HepG2 (cell line): ENCODE measurements at regions not wholly inside any gene's neighbourhood (a gene's known extent, or its start where the extent isn't known, plus 50 kb on each side); places are given as distances from the start of the nearest gene placed in this dataset.

Source experiments
- ATAC-seq: fragments of 200-7000 bp; cut with Tn5 transposase; 3 replicates; pipeline ENCODE4 v1.9.1; 2020; ENCODE audit warnings: mild to moderate bottlenecking, moderate library complexity
- BruUV-seq: library from RNA; stranded (reverse); fragments of 400-500 nt; replicated peaks from 2 replicates; lab custom pipeline; 2021; lab: Mats Ljungman, UMichigan
- CTCF ChIA-PET: fragments of 300-600 bp; formaldehyde crosslinking; extraction: SDS; loops from one replicate; lab custom pipeline; 2021; ENCODE audit warnings: low total read pairs, inconsistent platforms, low intra/inter-chr PET ratio; lab: Yijun Ruan, JAX
- POLR2A ChIA-PET: fragments of 350-600 bp; sonication (Branson Sonifier 250); formaldehyde crosslinking; loops from one replicate; lab custom pipeline; 2020; ENCODE audit warnings: antibody characterized with exemption, inconsistent platforms; lab: Yijun Ruan, JAX
- DNase-seq: peaks from one replicate; pipeline ENCODE4 v3.0.0-alpha.2; 2015; ENCODE audit warnings: low spot score
- FAIRE-seq: peaks from 3 replicates; lab custom pipeline; 2011; peaks lifted over from hg19 to GRCh38; lab: Jason Lieb, UNC
- H2AFZ ChIP-seq: one replicate; pipeline ENCODE4 v1.6.1; 2011; ENCODE audit warnings: low read length, inconsistent platforms
- H3K27ac ChIP-seq: fragments of 300-600 bp; 3 replicates; pipeline ENCODE4 v1.8.0; 2011; ENCODE audit warnings: mixed run types, mild to moderate bottlenecking, mixed read lengths, low read length, inconsistent platforms; ENCODE audit not compliant: insufficient read depth; ENCODE audit errors: extremely low read length
- H3K27me3 ChIP-seq, 2 experiments: fragments of 200-600 bp in 1 of 2; 2 replicates in 1 of 2; 3 replicates in 1 of 2; pipeline versions ENCODE4 v1.6.0 to v1.8.0; 2011; ENCODE audit warnings: low read length in 2 of 2, mild to moderate bottlenecking in 2 of 2, moderate library complexity in 2 of 2, inconsistent platforms in 1 of 2; ENCODE audit not compliant: insufficient read depth in 2 of 2, control insufficient read depth in 1 of 2
- H3K36me3 ChIP-seq, 2 experiments: fragments of 200-600 bp in 1 of 2; replicated peaks in 1 of 2; 2 replicates in 1 of 2; 3 replicates in 1 of 2; pipeline versions ENCODE4 v1.5.1 to v1.8.0; 2011; ENCODE audit warnings: low read length in 2 of 2, inconsistent platforms in 1 of 2; ENCODE audit not compliant: insufficient read depth in 2 of 2, control insufficient read depth in 1 of 2
- H3K4me1 ChIP-seq: 2 replicates; pipeline ENCODE4 v1.5.1; 2012; ENCODE audit warnings: low read length, inconsistent platforms; ENCODE audit not compliant: insufficient read depth
- H3K4me2 ChIP-seq: 2 replicates; pipeline ENCODE4 v1.6.0; 2011; ENCODE audit warnings: low read depth, low read length, inconsistent platforms
- H3K4me3 ChIP-seq, 3 experiments: fragments of 200-600 bp in 1 of 3; sonication (generic), shearing (Covaris generic) in 1 of 3; replicated peaks in 1 of 3; 2 replicates each; pipeline ENCODE4 v1.5.1; 2011 to 2016; ENCODE audit warnings: low read length in 3 of 3, inconsistent platforms in 2 of 3, low read depth in 2 of 3, mild to moderate bottlenecking in 2 of 3, control low read depth in 1 of 3, mixed read lengths in 1 of 3; ENCODE audit not compliant: insufficient read depth in 1 of 3
- H3K79me2 ChIP-seq: one replicate; pipeline ENCODE4 v1.6.1; 2011; ENCODE audit warnings: low read length, inconsistent platforms; ENCODE audit not compliant: insufficient read depth
- H3K9ac ChIP-seq: 2 replicates; pipeline ENCODE4 v1.6.0; 2011; ENCODE audit warnings: mild to moderate bottlenecking, low read depth, low read length, inconsistent platforms; ENCODE audit not compliant: insufficient read depth
- H3K9me3 ChIP-seq: 2 replicates; pipeline ENCODE4 v1.5.1; 2012; ENCODE audit warnings: mild to moderate bottlenecking, low read length
- H4K20me1 ChIP-seq: 2 replicates; pipeline ENCODE4 v1.6.0; 2011; ENCODE audit warnings: inconsistent platforms, mild to moderate bottlenecking, low read length, moderate library complexity; ENCODE audit not compliant: insufficient read depth
- BHLHE40 ChIP-seq: IDR thresholded peaks from 2 replicates; pipeline ENCODE4 v1.6.1; 2011; ENCODE audit warnings: low read length, improper control_type of control experiment
- BRCA1 ChIP-seq: sonication (generic); formaldehyde crosslinking; IDR thresholded peaks from 2 replicates; pipeline ENCODE4 v1.4.0; 2020; ENCODE audit warnings: missing genetic modification reagents
- DNMT1 ChIP-seq: sonication (generic); formaldehyde crosslinking; IDR thresholded peaks from 2 replicates; pipeline ENCODE4 v1.5.1; 2020; ENCODE audit warnings: mild to moderate bottlenecking, missing genetic modification reagents
- GZF1 ChIP-seq: sonication (generic); formaldehyde crosslinking; IDR thresholded peaks from 2 replicates; pipeline ENCODE4 v1.5.1; 2020; ENCODE audit warnings: mild to moderate bottlenecking, missing genetic modification reagents
- KAT8 ChIP-seq: IDR thresholded peaks from 2 replicates; pipeline ENCODE4 v1.6.1; 2016; ENCODE audit warnings: missing genetic modification reagents, missing compliant biosample characterization
- NR2F2 ChIP-seq: IDR thresholded peaks from 2 replicates; pipeline ENCODE4 v1.6.1; 2012; ENCODE audit warnings: low read depth, inconsistent platforms, borderline replicate concordance
- RARA ChIP-seq: IDR thresholded peaks from 2 replicates; pipeline ENCODE4 v1.6.1; 2016; ENCODE audit warnings: missing genetic modification reagents, missing compliant biosample characterization
- REPIN1 ChIP-seq: sonication (generic); formaldehyde crosslinking; IDR thresholded peaks from 2 replicates; pipeline ENCODE4 v1.8.0; 2022; ENCODE audit warnings: missing genetic modification reagents, low read depth, mild to moderate bottlenecking, borderline replicate concordance
- RORA ChIP-seq: sonication (generic); formaldehyde crosslinking; IDR thresholded peaks from 2 replicates; pipeline ENCODE4 v1.5.0; 2020; ENCODE audit warnings: mild to moderate bottlenecking, missing genetic modification reagents, moderate library complexity
- SETDB1 ChIP-seq: sonication (generic); formaldehyde crosslinking; IDR thresholded peaks from 2 replicates; pipeline ENCODE4 v1.5.1; 2020; ENCODE audit warnings: missing genetic modification reagents, mild to moderate bottlenecking, borderline replicate concordance
- SYNCRIP ChIP-seq: fragments of 200-400 bp; formaldehyde crosslinking; IDR thresholded peaks from 2 replicates; pipeline ENCODE4 v1.6.1; 2018; ENCODE audit warnings: mild to moderate bottlenecking, low read depth, low read length; ENCODE audit not compliant: insufficient read depth
- ZBTB21 ChIP-seq: sonication (generic); formaldehyde crosslinking; IDR thresholded peaks from 2 replicates; pipeline ENCODE4 v1.4.0; 2020; ENCODE audit warnings: missing genetic modification reagents
- ZNF12 ChIP-seq: sonication (generic); formaldehyde crosslinking; IDR thresholded peaks from 2 replicates; pipeline ENCODE4 v1.5.0; 2020; ENCODE audit warnings: missing genetic modification reagents
- ZNF772 ChIP-seq: sonication (generic); formaldehyde crosslinking; IDR thresholded peaks from 2 replicates; pipeline ENCODE4 v1.5.0; 2020; ENCODE audit warnings: mild to moderate bottlenecking, missing genetic modification reagents
- ZNF883 ChIP-seq: sonication (generic); formaldehyde crosslinking; IDR thresholded peaks from 2 replicates; pipeline ENCODE4 v1.5.1; 2020; ENCODE audit warnings: mild to moderate bottlenecking, missing genetic modification reagents; ENCODE audit errors: not compliant biosample characterization
- WGBS: methylation state at CpG from one replicate; pipeline ENCODE4 v1.1.6; 2017; ENCODE audit warnings: low lambda C conversion rate; 5-methylcytosine and 5-hydroxymethylcytosine counted together
- in situ Hi-C: cut with HindIII; loops from 2 replicates; pipeline ENCODE4 v1.10.0; 2017; ENCODE audit warnings: low pct_unique_long_range_greater_than_20kb; ENCODE audit not compliant: extremely low pct_ligation_motif_present
- intact Hi-C: fragments of 100-400 bp; cut with micrococcal nuclease; formaldehyde crosslinking; loops from one replicate; pipeline ENCODE4 v1.10.0; 2022; ENCODE audit not compliant: unreplicated experiment
- TF ChIP-seq, protein P1 (sequence below): sonication (generic); formaldehyde crosslinking; IDR thresholded peaks from 2 replicates; pipeline ENCODE4 v1.4.0; 2020; ENCODE audit warnings: missing genetic modification reagents

DNA sequence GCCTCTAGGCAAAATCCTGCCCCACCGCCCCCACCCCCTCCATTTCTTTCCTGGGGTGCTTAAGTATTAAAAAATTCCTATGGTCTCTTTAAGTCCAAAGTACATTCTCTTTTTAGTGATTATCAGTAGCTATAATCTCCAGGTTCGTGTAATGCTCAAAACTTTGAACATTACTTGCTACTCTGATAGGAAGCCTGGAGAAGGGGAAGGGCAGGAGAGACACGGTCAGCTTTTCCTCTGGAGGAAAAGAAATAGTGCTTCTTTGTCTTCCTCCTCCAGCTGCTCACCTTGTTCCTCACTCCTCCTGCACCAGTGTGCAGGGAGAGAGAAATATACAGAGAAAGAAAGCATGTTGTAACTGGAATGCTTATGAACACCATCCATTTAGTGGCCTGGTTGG, 80.4 kb downstream of the PPP1R2C start:
- no peaks in the 10 kb centered on the region for H3K4me1 ChIP-seq
- no peak overlapping the region for H3K4me3 ChIP-seq
- no peaks in the 10 kb centered on the region for H4K20me1 ChIP-seq
- DNase-seq = no peak
- no TSS peak for BruUV-seq
- FAIRE-seq = no peak
- H2AFZ ChIP-seq = no peak overlapping the region
- H3K9ac ChIP-seq = no peak overlapping the region
- H3K79me2 ChIP-seq = no peaks in the 10 kb centered on the region
- no peak for ATAC-seq
- in situ Hi-C loops = loop anchor here (25.0 kb wide), 1 partner anchor 910 kb away; no protein-coding TSS in a partner anchor
- ChIA-PET CTCF (no interaction called here), POLR2A (no interaction called here)
- H3K27me3 ChIP-seq = no peaks in the 10 kb centered on the region
- TF ChIP-seq SETDB1 (CRISPR knock-in tag) (no peak), SYNCRIP (no peak), KAT8 (no peak), ZNF772 (CRISPR knock-in tag) (no peak), GZF1 (no peak), DNMT1 (CRISPR knock-in tag) (no peak), ZNF883 (CRISPR knock-in tag) (no peak), ZNF12 (no peak), RARA (CRISPR knock-in tag) (no peak), BHLHE40 (no peak), BRCA1 (CRISPR knock-in tag) (no peak), ZBTB21 (no peak), REPIN1 (CRISPR knock-in tag) (no peak), RORA (no peak), NR2F2 (no peak)
- TF ChIP-seq, protein P1, sequence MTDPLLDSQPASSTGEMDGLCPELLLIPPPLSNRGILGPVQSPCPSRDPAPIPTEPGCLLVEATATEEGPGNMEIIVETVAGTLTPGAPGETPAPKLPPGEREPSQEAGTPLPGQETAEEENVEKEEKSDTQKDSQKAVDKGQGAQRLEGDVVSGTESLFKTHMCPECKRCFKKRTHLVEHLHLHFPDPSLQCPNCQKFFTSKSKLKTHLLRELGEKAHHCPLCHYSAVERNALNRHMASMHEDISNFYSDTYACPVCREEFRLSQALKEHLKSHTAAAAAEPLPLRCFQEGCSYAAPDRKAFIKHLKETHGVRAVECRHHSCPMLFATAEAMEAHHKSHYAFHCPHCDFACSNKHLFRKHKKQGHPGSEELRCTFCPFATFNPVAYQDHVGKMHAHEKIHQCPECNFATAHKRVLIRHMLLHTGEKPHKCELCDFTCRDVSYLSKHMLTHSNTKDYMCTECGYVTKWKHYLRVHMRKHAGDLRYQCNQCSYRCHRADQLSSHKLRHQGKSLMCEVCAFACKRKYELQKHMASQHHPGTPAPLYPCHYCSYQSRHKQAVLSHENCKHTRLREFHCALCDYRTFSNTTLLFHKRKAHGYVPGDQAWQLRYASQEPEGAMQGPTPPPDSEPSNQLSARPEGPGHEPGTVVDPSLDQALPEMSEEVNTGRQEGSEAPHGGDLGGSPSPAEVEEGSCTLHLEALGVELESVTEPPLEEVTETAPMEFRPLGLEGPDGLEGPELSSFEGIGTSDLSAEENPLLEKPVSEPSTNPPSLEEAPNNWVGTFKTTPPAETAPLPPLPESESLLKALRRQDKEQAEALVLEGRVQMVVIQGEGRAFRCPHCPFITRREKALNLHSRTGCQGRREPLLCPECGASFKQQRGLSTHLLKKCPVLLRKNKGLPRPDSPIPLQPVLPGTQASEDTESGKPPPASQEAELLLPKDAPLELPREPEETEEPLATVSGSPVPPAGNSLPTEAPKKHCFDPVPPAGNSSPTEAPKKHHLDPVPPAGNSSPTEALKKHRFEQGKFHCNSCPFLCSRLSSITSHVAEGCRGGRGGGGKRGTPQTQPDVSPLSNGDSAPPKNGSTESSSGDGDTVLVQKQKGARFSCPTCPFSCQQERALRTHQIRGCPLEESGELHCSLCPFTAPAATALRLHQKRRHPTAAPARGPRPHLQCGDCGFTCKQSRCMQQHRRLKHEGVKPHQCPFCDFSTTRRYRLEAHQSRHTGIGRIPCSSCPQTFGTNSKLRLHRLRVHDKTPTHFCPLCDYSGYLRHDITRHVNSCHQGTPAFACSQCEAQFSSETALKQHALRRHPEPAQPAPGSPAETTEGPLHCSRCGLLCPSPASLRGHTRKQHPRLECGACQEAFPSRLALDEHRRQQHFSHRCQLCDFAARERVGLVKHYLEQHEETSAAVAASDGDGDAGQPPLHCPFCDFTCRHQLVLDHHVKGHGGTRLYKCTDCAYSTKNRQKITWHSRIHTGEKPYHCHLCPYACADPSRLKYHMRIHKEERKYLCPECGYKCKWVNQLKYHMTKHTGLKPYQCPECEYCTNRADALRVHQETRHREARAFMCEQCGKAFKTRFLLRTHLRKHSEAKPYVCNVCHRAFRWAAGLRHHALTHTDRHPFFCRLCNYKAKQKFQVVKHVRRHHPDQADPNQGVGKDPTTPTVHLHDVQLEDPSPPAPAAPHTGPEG (CRISPR knock-in tag) = no peak
- WGBS = 11% methylated on average over 3 of the region's 3 CpGs
- intact Hi-C loops = no loop called here
- H3K36me3 ChIP-seq = no peaks in the 10 kb centered on the region
- H3K27ac ChIP-seq = no peak overlapping the region
- H3K4me2 ChIP-seq = no peak overlapping the region
- no peaks in the 10 kb centered on the region for H3K9me3 ChIP-seq
